ENCODE measurements at regions not wholly inside any gene's neighbourhood (a gene's known extent, or its start where the extent isn't known, plus 50 kb on each side); places are given as distances from the start of the nearest gene placed in this dataset.

DNA sequence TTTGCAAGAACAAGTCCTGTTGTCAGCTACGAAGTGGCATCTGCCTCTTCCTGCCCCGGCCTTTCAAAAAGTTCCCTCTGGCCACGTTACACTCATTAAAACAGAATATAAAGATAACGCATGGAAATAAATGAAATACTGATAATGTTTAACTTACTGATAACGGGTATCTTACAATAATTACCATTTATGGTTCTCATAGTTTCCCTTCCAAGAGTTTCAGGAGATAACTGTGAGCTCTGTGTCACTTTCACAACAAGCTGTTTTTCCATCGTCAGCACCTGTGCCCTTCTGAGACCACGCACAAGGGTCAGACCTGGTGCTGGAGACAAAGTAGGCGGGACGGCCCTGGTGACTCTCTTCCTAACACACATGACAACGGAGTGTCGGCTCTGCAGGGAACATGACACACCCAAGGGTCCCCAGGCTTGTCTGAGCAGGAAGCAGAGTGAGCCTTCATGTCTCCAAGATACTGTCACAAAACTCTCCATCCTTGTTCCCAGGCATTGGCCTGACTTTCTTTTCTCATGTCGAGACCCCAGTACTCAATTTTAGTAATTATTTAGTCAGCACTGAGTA lies 86.2 kb upstream of the THBS2 start:
- no peak for DNase-seq (ENCODE audit: low spot score)

DNA sequence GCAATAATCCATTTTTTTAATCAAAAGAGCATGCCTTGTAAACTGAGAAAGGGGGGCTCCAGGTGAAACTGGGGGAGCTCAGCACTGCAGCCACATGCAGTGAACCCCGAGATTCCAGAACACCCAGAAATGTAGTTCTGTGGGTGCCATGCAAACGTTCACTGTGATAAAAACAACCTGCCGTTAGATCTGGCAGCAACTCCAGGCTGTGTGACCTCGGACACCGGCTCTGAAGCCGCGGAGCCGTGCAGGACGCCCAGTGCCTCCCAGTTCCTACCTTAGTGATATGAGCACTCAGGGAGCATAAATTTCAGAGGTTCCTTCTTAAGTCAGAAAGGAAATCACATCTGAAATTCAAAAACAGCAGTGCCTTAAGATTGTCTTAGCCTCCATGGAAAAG lies 85.4 kb upstream of the THBS2 start:
- DNase-seq (ENCODE audit: low spot score): no peak

DNA sequence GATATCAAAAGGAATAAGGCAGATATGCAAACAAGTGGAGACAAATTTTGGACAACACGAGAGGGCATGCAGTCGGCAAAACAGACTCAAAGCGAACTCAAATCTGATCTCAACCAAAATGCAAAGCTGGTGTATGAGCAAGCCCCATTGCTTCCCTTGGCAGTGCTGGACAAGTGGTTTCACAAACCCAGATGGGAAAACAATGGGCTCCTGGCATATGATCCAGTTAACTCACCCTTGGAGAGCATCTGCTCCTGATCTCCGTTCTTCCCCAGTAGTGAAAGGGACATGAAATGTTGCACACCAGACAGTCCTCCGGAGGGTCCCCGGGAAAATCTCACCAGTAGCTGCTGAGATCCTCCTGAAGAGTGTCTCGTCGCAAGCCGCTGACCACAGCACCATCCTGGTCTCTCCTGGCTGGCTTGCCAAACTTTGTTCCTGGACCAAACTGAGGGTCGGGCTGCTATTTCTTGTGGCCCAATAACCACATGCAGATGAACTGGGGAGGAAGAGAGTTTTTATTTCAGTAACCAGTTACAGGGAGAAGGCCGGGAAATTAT lies 84.3 kb upstream of the THBS2 start:
- DNase-seq (ENCODE audit: low spot score): no peak

GRCh38 chr6:169335301-169335700 lies 81.7 kb upstream of the THBS2 start:
- no peak for DNase-seq (ENCODE audit: low spot score)

GRCh38 chr6:169332250-169332649 lies 78.6 kb upstream of the THBS2 start:
- DNase-seq (ENCODE audit: low spot score): no peak

DNA sequence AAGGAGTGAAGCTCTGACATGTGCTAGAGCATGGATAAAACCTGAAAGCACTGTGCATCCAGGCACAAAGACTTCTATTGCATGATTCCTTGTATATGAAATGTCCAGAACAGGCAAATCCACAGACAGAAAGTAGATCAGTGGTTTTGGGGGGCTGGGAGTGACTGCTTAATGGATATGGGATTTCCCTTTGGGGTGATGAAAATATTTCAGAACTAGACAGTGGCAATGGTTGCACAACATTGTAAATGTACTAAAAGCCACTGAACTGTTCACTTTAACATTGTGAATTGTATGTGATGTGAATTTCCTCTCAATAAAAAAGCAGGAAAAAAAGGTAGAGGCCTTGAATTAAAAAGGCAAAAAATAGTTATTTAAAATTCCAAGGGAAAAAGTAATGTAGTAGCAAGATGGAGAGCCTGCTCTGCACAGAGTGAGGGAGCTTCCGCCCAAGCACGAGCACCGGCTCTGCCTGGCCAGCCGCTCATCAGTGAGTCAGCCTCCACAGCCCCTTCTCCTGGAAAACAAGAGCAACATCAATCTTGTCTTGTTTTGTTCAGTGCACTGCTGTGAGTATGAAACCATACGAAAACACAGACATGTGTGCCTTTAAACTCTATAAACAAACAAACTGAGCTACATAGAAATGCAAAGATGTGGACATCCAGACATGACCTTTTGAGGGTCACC lies 74.6 kb upstream of the THBS2 start:
- DNase-seq (ENCODE audit: low spot score): peak; percentile 42

DNA sequence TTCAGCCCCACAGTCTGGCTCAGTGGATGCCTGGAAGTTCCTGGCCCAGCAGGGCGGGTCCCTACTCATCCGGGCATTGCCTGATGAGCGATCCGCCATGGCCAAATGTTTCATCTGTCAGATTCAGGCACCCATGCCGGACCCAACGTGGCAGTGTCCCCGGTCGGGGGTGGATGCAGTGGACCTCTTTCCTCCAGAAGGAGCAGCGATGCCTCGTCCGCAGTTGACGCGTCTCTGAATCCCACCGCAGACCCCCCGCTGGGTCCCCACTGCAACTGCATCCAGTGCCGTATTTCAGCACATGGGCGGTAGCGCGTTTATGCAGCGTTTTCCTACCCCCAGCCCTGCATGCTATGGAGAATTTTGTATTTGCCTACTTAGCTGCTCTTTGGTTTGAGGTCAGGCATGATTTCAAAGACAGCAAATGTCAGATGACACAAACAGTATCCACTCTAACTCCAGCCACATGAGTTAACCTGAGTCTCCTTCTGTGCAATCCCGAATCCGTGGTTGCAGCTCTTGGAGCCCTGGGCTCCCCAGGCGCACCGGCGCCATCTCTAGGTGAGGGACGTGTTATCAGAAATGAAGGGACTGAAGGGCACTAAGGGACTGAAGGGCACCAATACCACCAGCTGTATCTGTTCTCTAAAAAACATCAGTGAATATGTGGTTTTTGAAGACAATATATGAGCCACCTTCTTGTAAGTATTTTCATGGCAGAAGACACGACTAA lies 72.6 kb upstream of the THBS2 start:
- DNase-seq (ENCODE audit: low spot score): peak; percentile 48

DNA sequence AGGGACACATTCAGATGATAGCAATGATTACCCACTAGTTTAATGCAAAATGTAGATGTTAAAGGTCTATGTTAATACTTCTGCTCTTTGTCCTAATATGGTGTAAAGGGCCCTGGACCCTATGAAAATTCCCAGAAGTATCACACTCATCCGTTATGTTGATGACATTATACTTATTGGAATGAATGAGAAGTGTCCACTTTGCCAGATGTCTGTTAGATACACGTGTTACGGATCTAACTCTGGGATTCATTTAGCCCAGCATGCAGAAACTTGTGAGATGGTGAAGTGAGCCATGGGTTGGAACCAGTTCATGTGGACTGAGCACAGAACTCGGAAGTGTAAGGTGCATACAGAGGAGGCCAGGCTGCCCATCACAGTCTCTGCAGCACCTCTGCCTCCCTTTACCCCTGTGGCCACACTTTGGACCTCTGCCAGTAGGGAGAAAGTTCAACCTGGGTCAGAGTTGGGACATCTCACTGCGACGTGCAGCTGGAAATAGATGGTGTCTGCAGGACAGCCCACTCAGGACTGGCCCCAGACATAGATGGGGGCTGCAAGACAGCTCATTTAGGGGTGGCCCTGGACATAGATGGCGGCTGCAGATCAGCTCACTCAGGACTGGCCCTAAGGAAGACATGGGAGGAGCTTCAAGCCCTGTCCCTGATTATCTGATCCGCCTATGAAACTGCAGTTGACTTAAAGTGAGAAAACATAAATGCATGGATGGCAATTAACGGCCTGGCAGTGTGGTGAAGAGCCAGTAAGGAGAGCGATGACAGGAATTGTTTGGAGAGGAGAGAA lies 71.2 kb upstream of the THBS2 start:
- DNase-seq (ENCODE audit: low spot score): no peak

GRCh38 chr6:169324086-169324485 lies 70.4 kb upstream of the THBS2 start:
- no peak for DNase-seq (ENCODE audit: low spot score)

- no peak for DNase-seq (ENCODE audit: low spot score)
Measured at GRCh38 chr6:169323221-169323620, 69.6 kb upstream of the THBS2 start.

DNA sequence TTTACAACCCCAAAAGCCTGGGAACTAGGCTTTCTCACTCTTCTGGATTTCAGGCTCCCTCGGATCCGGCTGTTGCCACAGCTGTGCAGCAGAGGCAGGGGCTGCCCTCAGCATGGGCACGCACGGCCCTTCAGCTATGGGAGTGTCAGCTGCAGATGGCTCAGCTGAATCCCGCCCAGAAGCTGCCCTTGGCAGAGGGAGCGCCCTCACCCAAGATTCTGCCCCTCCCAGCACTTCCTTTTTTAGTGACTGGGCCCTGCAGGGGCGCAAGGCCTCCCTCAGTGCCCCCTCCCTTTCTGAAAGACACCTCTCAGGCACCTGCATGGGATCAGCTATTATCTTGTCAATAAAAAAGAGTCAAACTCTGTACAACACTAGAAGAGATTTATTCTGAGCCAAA lies 67.9 kb upstream of the THBS2 start:
- DNase-seq (ENCODE audit: low spot score): no peak

DNA sequence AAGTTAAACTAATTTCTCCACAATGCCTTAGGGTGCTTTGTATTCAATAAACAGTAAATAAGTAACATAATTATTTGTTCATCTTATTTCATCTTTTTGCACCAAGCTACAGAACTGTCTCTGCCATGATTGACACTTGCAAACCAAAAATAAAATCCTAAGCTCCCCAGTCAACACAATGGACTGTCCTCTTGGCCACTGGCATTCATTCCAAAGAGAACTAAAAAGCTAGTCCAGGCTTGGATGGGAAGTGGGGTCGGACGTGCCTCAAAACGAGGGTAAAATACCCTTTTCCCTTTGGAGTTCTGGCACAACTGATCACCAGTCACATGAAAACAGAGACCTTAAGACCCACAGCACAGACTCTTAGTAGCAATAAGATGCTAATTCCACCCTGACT lies 66.4 kb upstream of the THBS2 start:
- no peak for DNase-seq (ENCODE audit: low spot score)

DNA sequence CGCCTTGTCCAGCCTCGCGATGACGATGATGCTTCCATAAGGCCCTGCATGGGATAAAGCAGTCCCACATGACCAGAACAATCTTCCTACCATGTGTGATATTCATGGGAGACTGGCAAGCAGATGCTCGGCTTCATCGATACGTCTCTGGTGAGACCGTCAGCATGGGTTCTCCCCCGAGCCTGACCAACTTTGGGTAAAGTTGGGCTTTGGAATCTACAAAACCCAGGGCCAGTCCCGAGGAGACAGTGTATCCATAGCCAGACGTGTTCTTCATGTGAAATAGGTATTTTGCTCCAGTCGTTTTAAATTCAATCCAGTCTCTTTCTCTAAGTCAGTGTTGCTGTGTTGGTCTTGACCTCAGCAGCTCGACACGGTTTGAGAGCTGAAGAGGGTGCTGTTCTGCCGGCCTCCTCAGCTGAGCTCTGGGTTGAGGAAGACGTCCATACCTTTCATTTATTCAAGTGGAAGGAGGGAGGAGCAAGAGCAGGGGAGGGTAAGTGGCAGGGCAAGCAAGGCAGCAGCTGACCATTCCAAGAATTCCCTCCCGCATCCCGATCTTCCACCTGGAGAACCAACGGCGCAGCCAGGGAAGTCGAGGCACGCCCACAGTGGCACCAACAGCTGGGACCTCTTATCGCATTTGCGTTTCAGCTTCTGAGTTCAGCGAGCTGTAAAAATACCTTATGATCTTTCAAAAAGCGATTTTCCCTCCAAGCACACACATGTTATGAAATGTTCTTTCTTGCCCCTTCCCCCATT lies 64.0 kb upstream of the THBS2 start:
- no peak for DNase-seq (ENCODE audit: low spot score)

DNA sequence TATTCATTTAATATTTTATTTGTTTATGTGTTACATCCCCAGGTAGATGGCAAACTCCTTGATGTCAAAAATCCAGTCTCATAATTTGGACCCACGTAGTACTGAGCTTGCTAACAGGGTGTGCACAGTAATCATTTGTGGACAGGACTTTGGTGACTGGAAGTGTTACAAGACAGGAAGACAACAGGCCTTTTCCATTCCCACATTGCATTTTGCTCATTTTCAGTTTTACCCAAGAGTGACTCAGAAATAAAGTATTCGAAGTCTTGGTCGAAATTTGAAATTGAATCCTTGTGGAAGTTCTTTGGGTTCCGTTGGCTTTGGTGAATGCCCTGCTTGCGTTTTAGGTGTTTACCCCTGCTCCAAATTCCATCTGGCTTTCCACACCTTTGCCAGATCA lies 63.0 kb upstream of the THBS2 start:
- no peak for DNase-seq (ENCODE audit: low spot score)

- no peak for DNase-seq (ENCODE audit: low spot score)
Measured at GRCh38 chr6:169315830-169316614, 62.4 kb upstream of the THBS2 start.

DNA sequence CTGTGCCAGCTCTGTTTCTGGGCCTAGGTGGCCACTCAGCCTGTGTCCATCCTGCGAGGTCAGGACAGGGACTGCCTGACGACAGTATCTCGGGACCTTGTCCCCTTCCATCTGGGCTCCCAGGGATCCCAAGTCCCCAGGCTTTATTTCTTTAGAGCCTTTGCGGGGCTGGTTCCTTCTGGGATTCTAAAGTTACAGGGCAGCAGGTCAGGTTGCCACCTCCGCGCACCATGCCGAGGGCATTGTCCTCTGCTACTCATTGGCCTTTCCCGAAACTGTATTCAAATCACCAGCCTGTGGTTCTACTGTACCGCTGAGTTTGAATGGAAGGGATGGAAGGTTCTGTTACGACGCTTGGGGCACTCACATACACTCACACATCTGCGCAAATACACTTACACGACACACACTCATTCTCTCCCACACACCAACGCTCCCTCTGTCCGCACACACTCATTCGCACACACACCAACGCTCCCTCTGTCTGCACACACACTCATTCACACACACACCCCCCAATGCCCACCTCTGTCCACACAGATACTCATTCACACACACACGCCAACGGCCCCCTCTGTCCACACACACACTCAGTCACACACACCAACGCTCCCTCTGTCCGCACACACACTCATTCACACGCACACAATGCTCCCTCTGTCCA lies 59.8 kb upstream of the THBS2 start:
- DNase-seq (ENCODE audit: low spot score): no peak

- no peak for DNase-seq (ENCODE audit: low spot score)
Measured at GRCh38 chr6:169312658-169313346, 59.2 kb upstream of the THBS2 start.

DNA sequence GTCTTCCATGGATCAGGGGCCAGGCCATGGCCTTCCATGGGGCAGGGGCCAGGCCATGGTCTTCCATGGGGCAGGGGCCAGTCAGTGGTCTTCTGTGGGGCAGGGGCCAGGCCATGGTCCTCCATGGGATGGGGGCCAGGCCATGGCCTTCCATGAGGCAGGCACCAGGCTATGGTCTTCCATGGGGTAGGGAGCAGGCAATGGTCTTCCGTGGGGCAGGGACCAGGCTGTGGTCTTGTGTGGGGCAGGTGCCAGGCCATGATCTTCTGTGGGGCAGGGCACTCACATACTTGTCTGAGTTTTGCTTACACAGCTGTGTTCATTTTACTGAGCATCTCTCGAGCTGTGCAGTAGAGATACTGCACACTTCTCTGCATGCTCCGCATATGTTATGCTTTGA lies 57.3 kb upstream of the THBS2 start:
- no peak for DNase-seq (ENCODE audit: low spot score)
